Neural cell (in vitro differentiated cells): ENCODE measurements at regions not wholly inside any gene's neighbourhood (a gene's known extent, or its start where the extent isn't known, plus 50 kb on each side); places are given as distances from the start of the nearest gene placed in this dataset.

ENCODE experiments used
- H2AFZ ChIP-seq: fragments of 200-600, 300-800 bp; sonication (generic), shearing (Covaris generic); 2 replicates; pipeline ENCODE4 v1.6.0; 2014; ENCODE audit warnings: low read depth, mild to moderate bottlenecking, antibody characterized with exemption, low read length, moderate library complexity
- H3F3A ChIP-seq: fragments of 200-600 bp; shearing (Covaris generic); 2 replicates; pipeline ENCODE4 v1.6.1; 2016; ENCODE audit warnings: mild to moderate bottlenecking, moderate library complexity, mixed read lengths, antibody characterized with exemption, low read length; ENCODE audit not compliant: insufficient read depth, poor library complexity, severe bottlenecking
- H3K27ac ChIP-seq: fragments of 200-600, 300-800 bp; sonication (generic), shearing (Covaris generic); 2 replicates; pipeline ENCODE4 v1.5.1; 2014; ENCODE audit warnings: mild to moderate bottlenecking, low read length, moderate library complexity
- H3K27me3 ChIP-seq: fragments of 300-800, 200-600 bp; sonication (generic), shearing (Covaris generic); 2 replicates; pipeline ENCODE4 v1.6.0; 2014; ENCODE audit warnings: mild to moderate bottlenecking, low read depth, low read length, moderate library complexity; ENCODE audit not compliant: insufficient read depth
- H3K36me3 ChIP-seq: fragments of 300-800, 200-600 bp; sonication (generic), shearing (Covaris generic); 2 replicates; pipeline ENCODE4 v1.5.1; 2014; ENCODE audit warnings: mild to moderate bottlenecking, antibody characterized with exemption, low read length, moderate library complexity; ENCODE audit not compliant: insufficient read depth
- H3K4me2 ChIP-seq: fragments of 300-800, 200-600 bp; sonication (generic), shearing (Covaris generic); 2 replicates; pipeline ENCODE4 v1.6.0; 2014; ENCODE audit warnings: mild to moderate bottlenecking, low read length
- H3K4me3 ChIP-seq: fragments of 300-800, 200-600 bp; sonication (generic), shearing (Covaris generic); 2 replicates; pipeline ENCODE4 v1.5.1; 2014; ENCODE audit warnings: mild to moderate bottlenecking, low read length, moderate library complexity
- H3K79me2 ChIP-seq: fragments of 200-600 bp; shearing (Covaris generic); replicated peaks from 2 replicates; pipeline ENCODE4 v1.6.0; 2014; ENCODE audit warnings: mild to moderate bottlenecking, low read length, moderate library complexity; ENCODE audit not compliant: insufficient read depth
- H3K9ac ChIP-seq: fragments of 300-800, 200-600 bp; sonication (generic), shearing (Covaris generic); 2 replicates; pipeline ENCODE4 v1.6.1; 2016; ENCODE audit warnings: mild to moderate bottlenecking, low read length, mixed read lengths
- H3K9me2 ChIP-seq: fragments of 200-600 bp; shearing (Covaris generic); 2 replicates; pipeline ENCODE4 v1.6.1; 2016; ENCODE audit warnings: mild to moderate bottlenecking, low read length, mixed read lengths; ENCODE audit not compliant: insufficient read depth
- H3K9me3 ChIP-seq: fragments of 200-600, 300-800 bp; sonication (generic), shearing (Covaris generic); 2 replicates; pipeline ENCODE4 v1.6.1; 2016; ENCODE audit warnings: mild to moderate bottlenecking, mixed run types, low read length, moderate library complexity, mixed read lengths
- H4K20me1 ChIP-seq: fragments of 200-600 bp; shearing (Covaris generic); 2 replicates; pipeline ENCODE4 v1.6.1; 2016; ENCODE audit warnings: mild to moderate bottlenecking, mixed run types; ENCODE audit not compliant: insufficient read depth
- EP300 ChIP-seq: fragments of 450-650 bp; conservative IDR thresholded peaks from 2 replicates; pipeline ENCODE4 v1.6.1; 2014; ENCODE audit warnings: antibody characterized with exemption, mild to moderate bottlenecking, moderate library complexity; ENCODE audit not compliant: poor library complexity, severe bottlenecking
- EZH2 ChIP-seq: fragments of 200-600, 300-800 bp; shearing (Covaris generic), sonication (generic); IDR thresholded peaks from 2 replicates; pipeline ENCODE4 v1.6.1; 2014; ENCODE audit warnings: antibody characterized with exemption, low read length, borderline replicate concordance, mild to moderate bottlenecking; ENCODE audit not compliant: insufficient read depth, poor library complexity, severe bottlenecking
- MXI1 ChIP-seq: fragments of 450-650 bp; conservative IDR thresholded peaks from 2 replicates; pipeline ENCODE4 v1.6.1; 2014; ENCODE audit warnings: antibody characterized with exemption, mild to moderate bottlenecking; ENCODE audit not compliant: poor library complexity, severe bottlenecking
- POLR2AphosphoS5 ChIP-seq: IDR thresholded peaks from 2 replicates; pipeline ENCODE4 v1.6.1; 2012
- RAD21 ChIP-seq: fragments of 450-650 bp; conservative IDR thresholded peaks from 2 replicates; pipeline ENCODE4 v1.6.1; 2014; ENCODE audit warnings: antibody characterized with exemption, mild to moderate bottlenecking, moderate library complexity
- REST ChIP-seq: IDR thresholded peaks from 2 replicates; pipeline ENCODE4 v1.6.1; 2012; ENCODE audit warnings: borderline replicate concordance
- SMC3 ChIP-seq: fragments of 450-650 bp; conservative IDR thresholded peaks from 2 replicates; pipeline ENCODE4 v1.6.1; 2014; ENCODE audit warnings: antibody characterized with exemption, mild to moderate bottlenecking, moderate library complexity; ENCODE audit not compliant: poor library complexity
- TAF1 ChIP-seq: IDR thresholded peaks from 2 replicates; pipeline ENCODE4 v1.6.1; 2012; ENCODE audit warnings: low read depth
- TF ChIP-seq, protein P1 (sequence below): fragments of 450-650 bp; IDR thresholded peaks from 2 replicates; pipeline ENCODE4 v1.5.1; 2014; ENCODE audit warnings: antibody characterized with exemption, mild to moderate bottlenecking, moderate library complexity; ENCODE audit not compliant: poor library complexity, severe bottlenecking

DNA sequence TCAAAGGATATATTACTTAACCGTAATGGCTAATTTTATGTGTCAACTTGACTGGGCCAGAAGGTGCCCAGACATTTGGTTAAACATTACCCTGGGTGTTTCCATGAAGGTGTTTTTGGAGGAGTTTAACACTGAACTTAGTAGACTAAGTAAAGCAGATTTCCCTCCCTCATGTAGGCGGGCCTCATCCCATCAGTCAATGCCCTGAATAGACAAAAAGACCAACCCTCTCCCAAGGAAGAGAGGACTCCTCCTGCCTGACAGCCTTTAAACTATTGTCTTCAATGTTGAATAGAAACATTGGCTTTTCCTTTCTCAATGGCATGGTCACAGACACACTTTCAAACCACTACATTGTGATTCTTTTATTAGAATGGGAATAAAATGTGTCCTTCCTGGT, 121.9 kb downstream of the SETD4 start:
- no peaks in the 10 kb centered on the region for H3K36me3 ChIP-seq
- TF ChIP-seq RAD21 (no peak), TAF1 (no peak), POLR2AphosphoS5 (no peak), REST (no peak), SMC3 (no peak), MXI1 (no peak), EZH2 (no peak), EP300 (no peak)
- TF ChIP-seq, protein P1, sequence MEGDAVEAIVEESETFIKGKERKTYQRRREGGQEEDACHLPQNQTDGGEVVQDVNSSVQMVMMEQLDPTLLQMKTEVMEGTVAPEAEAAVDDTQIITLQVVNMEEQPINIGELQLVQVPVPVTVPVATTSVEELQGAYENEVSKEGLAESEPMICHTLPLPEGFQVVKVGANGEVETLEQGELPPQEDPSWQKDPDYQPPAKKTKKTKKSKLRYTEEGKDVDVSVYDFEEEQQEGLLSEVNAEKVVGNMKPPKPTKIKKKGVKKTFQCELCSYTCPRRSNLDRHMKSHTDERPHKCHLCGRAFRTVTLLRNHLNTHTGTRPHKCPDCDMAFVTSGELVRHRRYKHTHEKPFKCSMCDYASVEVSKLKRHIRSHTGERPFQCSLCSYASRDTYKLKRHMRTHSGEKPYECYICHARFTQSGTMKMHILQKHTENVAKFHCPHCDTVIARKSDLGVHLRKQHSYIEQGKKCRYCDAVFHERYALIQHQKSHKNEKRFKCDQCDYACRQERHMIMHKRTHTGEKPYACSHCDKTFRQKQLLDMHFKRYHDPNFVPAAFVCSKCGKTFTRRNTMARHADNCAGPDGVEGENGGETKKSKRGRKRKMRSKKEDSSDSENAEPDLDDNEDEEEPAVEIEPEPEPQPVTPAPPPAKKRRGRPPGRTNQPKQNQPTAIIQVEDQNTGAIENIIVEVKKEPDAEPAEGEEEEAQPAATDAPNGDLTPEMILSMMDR = no peak
- no peaks in the 10 kb centered on the region for H3F3A ChIP-seq

DNA sequence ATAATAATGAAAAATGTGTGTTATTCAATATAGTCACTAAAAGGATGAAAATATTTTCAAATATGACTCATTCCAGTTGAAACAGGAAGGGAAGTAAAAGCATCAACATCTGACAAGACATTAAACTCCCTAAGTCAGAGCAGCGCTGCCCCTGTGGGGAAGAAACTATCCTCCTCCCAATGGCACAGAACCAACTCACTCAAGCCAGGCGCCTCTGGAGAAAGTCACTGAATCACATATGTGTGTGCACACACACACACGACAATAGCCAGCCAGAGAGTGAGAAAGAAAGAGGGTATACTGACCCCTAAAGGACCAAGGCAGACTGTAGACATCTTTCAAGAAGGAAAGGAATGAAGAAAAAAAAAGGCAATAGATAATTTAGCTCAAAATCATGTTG, 126.9 kb downstream of the SETD4 start:
- Histone ChIP-seq H3K4me2 (no peak overlapping the region), H3K27ac (no peak overlapping the region), H3K36me3 (no peaks in the 10 kb centered on the region), H4K20me1 (no peaks in the 10 kb centered on the region), H2AFZ (no peak overlapping the region), H3K9ac (no peak overlapping the region), H3K4me3 (no peak overlapping the region), H3K27me3 (no peaks in the 10 kb centered on the region), H3K9me3 (no peaks in the 10 kb centered on the region), H3K9me2 (no peaks in the 10 kb centered on the region), H3F3A (no peaks in the 10 kb centered on the region), H3K79me2 (no peaks in the 10 kb centered on the region)
- TF ChIP-seq RAD21 = no peak
- no peak for TF ChIP-seq EZH2

More for the DNA sequence above, 121.9 kb downstream of the SETD4 start:
- no peak overlapping the region for H3K4me3 ChIP-seq
- H3K9ac ChIP-seq = no peak overlapping the region
- H4K20me1 ChIP-seq = no peaks in the 10 kb centered on the region
- no peaks in the 10 kb centered on the region for H3K9me3 ChIP-seq
- no peak overlapping the region for H3K4me2 ChIP-seq
- H2AFZ ChIP-seq = no peak overlapping the region
- H3K27me3 ChIP-seq = no peaks in the 10 kb centered on the region
- H3K27ac ChIP-seq = no peak overlapping the region
- no peaks in the 10 kb centered on the region for H3K9me2 ChIP-seq
- H3K79me2 ChIP-seq = no peaks in the 10 kb centered on the region
